ENCODE measurements at regions not wholly inside any gene's neighbourhood (a gene's known extent, or its start where the extent isn't known, plus 50 kb on each side); places are given as distances from the start of the nearest gene placed in this dataset.
"Not testable (repeated sequence)": the region's sequence is repeated elsewhere in the genome, so short reads cannot be mapped to it uniquely, and the experiment has no call there.

- DNase-seq = no peak
Measured at GRCh38 chr10:108385963-108386362, 1221.5 kb upstream of the SORCS1 start.

- DNase-seq = no peak
Measured at GRCh38 chr10:108384378-108384777, 1219.9 kb upstream of the SORCS1 start.

GRCh38 chr10:108378779-108379178, 1214.3 kb upstream of the SORCS1 start:
- no peak for DNase-seq

- no peak for DNase-seq
Measured at GRCh38 chr10:108375691-108376090, 1211.2 kb upstream of the SORCS1 start.

- no peak for DNase-seq
Measured at GRCh38 chr10:108374991-108375390, 1210.5 kb upstream of the SORCS1 start.

GRCh38 chr10:108365541-108365940, 1201.0 kb upstream of the SORCS1 start:
- DNase-seq = no peak

GRCh38 chr10:108363576-108363975, 1199.1 kb upstream of the SORCS1 start:
- DNase-seq = no peak

- DNase-seq = no peak
Measured at GRCh38 chr10:108362961-108363360, 1198.5 kb upstream of the SORCS1 start.

- no peak for DNase-seq
Measured at GRCh38 chr10:108362296-108362695, 1197.8 kb upstream of the SORCS1 start.

GRCh38 chr10:108360187-108360586, 1195.7 kb upstream of the SORCS1 start:
- no peak for DNase-seq

- DNase-seq = no peak
Measured at GRCh38 chr10:108358912-108359311, 1194.4 kb upstream of the SORCS1 start.

- no peak for DNase-seq
Measured at GRCh38 chr10:108352771-108353170, 1188.3 kb upstream of the SORCS1 start.

- DNase-seq = no peak
Measured at GRCh38 chr10:108348215-108348614, 1183.7 kb upstream of the SORCS1 start.

GRCh38 chr10:108346066-108346465, 1181.6 kb upstream of the SORCS1 start:
- no peak for DNase-seq

GRCh38 chr10:108338146-108338545, 1173.6 kb upstream of the SORCS1 start:
- no peak for DNase-seq

GRCh38 chr10:108336836-108337235, 1172.3 kb upstream of the SORCS1 start:
- no peak for DNase-seq

- no peak for DNase-seq
Measured at GRCh38 chr10:108327706-108328105, 1163.2 kb upstream of the SORCS1 start.

GRCh38 chr10:108323274-108323798, 1158.8 kb upstream of the SORCS1 start:
- DNase-seq = no peak

- no peak for DNase-seq
Measured at GRCh38 chr10:108319434-108320222, 1155.1 kb upstream of the SORCS1 start.

- not testable (repeated sequence) for DNase-seq
Measured at GRCh38 chr10:108315636-108316035, 1151.1 kb upstream of the SORCS1 start.

- DNase-seq = no peak
Measured at GRCh38 chr10:108307925-108308312, 1143.4 kb upstream of the SORCS1 start.

- no peak for DNase-seq
Measured at GRCh38 chr10:108307250-108307924, 1142.9 kb upstream of the SORCS1 start.

- DNase-seq = no peak
Measured at GRCh38 chr10:108303149-108303548, 1138.6 kb upstream of the SORCS1 start.

GRCh38 chr10:108301002-108301401, 1136.5 kb upstream of the SORCS1 start:
- no peak for DNase-seq

Data from stimulated activated CD4-positive, alpha-beta T cell treated with anti-CD3 and anti-CD28 coated beads, Interleukin-4, amount 100 ng/mL, for 24 hours (primary cell).